Endodermal cell (in vitro differentiated cells): ENCODE measurements at regions not wholly inside any gene's neighbourhood (a gene's known extent, or its start where the extent isn't known, plus 50 kb on each side); places are given as distances from the start of the nearest gene placed in this dataset.

Source experiments
- DNase-seq: peaks from one replicate; pipeline ENCODE4 v3.0.0-alpha.2; 2017
- H3K27ac ChIP-seq: 2 replicates; pipeline ENCODE4 v1.5.1; 2013; ENCODE audit warnings: mild to moderate bottlenecking, low read depth, low read length, moderate library complexity
- H3K27me3 ChIP-seq: 2 replicates; pipeline ENCODE4 v1.6.1; 2013; ENCODE audit warnings: mild to moderate bottlenecking, low read length, moderate library complexity; ENCODE audit not compliant: insufficient read depth, control insufficient read depth, poor library complexity, severe bottlenecking
- H3K36me3 ChIP-seq: 2 replicates; pipeline ENCODE4 v1.7.0; 2013; ENCODE audit warnings: mild to moderate bottlenecking, low read length, moderate library complexity; ENCODE audit not compliant: control insufficient read depth, insufficient read depth
- H3K4me1 ChIP-seq: one replicate; pipeline ENCODE4 v1.7.0; 2013; ENCODE audit warnings: low read length; ENCODE audit not compliant: control insufficient read depth, insufficient read depth
- H3K4me3 ChIP-seq: 2 replicates; pipeline ENCODE4 v1.5.1; 2013; ENCODE audit warnings: mild to moderate bottlenecking, low read length, moderate library complexity
- H3K9ac ChIP-seq: 2 replicates; pipeline ENCODE4 v1.6.1; 2013; ENCODE audit warnings: mild to moderate bottlenecking, low read length, moderate library complexity; ENCODE audit not compliant: poor library complexity, severe bottlenecking; ENCODE audit errors: extremely low read depth
- H3K9me3 ChIP-seq: 2 replicates; pipeline ENCODE4 v1.6.1; 2013; ENCODE audit warnings: mild to moderate bottlenecking, low read length, moderate library complexity; ENCODE audit not compliant: control insufficient read depth
- H3K27ac Mint-ChIP-seq: 2 replicates; pipeline ENCODE4 v1.8.0; 2020; ENCODE audit warnings: mixed read lengths
- H3K27me3 Mint-ChIP-seq: 2 replicates; pipeline ENCODE4 v1.8.0; 2021; ENCODE audit warnings: mild to moderate bottlenecking, mixed read lengths; ENCODE audit not compliant: insufficient read depth
- H3K36me3 Mint-ChIP-seq: 2 replicates; pipeline ENCODE4 v1.8.0; 2020; ENCODE audit warnings: low read depth, mixed read lengths
- H3K4me1 Mint-ChIP-seq: 2 replicates; pipeline ENCODE4 v1.8.0; 2020; ENCODE audit warnings: mixed read lengths
- H3K4me3 Mint-ChIP-seq: 2 replicates; pipeline ENCODE4 v1.8.0; 2020; ENCODE audit warnings: mild to moderate bottlenecking, moderate library complexity, mixed read lengths
- H3K9me3 Mint-ChIP-seq: 2 replicates; pipeline ENCODE4 v1.8.0; 2020; ENCODE audit warnings: mild to moderate bottlenecking, mixed read lengths
- WGBS, 2 experiments: methylation state at CpG; one replicate each; pipeline versions ENCODE4 v1.1.5 to v1.1.7; 2013; ENCODE audit warnings: missing lambda C conversion rate in 2 of 2, mixed read lengths in 1 of 2; ENCODE audit not compliant: insufficient coverage in 1 of 2, insufficient read length in 1 of 2; 5-methylcytosine and 5-hydroxymethylcytosine counted together
- TF ChIP-seq, protein P1 (sequence below): fragments of 200-600 bp; sonication (generic); conservative IDR thresholded peaks from 2 replicates; pipeline ENCODE4 v1.5.0; 2021; ENCODE audit warnings: antibody characterized with exemption, mild to moderate bottlenecking

DNA sequence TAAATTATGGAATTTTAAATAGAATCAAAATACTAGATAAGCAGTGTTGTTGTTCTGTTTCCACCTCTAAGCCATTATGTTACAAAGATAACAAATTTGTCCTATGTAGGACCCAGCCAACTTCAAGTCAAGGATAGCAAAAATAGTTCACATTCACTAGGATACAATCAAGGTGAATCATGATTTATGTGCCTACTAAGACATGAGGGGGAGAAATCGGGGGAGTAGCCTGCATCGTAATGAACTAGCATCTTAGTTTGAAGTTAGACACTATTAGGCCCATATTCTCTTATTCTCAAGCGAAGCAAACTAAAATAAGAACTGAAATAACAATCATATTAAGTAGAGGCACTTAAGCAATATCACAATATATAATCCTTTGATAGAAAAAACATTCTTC lies 779.4 kb upstream of the PCDH9 start:
- H3K27ac ChIP-seq: no peak overlapping the region
- no peak for DNase-seq
- H3K4me3 Mint-ChIP-seq: no peak overlapping the region
- no peaks in the 10 kb centered on the region for H3K36me3 ChIP-seq
- 100% methylated on average over 3 of the region's 3 CpGs; no CpG with 5 or more reads in 1 of the 2 experiments for WGBS, 2 experiments
- no peaks in the 10 kb centered on the region for H3K9me3 ChIP-seq
- H3K4me1 Mint-ChIP-seq: peaks cover 3% of the 10 kb centered on the region
- TF ChIP-seq, protein P1, sequence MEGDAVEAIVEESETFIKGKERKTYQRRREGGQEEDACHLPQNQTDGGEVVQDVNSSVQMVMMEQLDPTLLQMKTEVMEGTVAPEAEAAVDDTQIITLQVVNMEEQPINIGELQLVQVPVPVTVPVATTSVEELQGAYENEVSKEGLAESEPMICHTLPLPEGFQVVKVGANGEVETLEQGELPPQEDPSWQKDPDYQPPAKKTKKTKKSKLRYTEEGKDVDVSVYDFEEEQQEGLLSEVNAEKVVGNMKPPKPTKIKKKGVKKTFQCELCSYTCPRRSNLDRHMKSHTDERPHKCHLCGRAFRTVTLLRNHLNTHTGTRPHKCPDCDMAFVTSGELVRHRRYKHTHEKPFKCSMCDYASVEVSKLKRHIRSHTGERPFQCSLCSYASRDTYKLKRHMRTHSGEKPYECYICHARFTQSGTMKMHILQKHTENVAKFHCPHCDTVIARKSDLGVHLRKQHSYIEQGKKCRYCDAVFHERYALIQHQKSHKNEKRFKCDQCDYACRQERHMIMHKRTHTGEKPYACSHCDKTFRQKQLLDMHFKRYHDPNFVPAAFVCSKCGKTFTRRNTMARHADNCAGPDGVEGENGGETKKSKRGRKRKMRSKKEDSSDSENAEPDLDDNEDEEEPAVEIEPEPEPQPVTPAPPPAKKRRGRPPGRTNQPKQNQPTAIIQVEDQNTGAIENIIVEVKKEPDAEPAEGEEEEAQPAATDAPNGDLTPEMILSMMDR: no peak
- no peaks in the 10 kb centered on the region for H3K27me3 Mint-ChIP-seq
- no peak overlapping the region for H3K4me3 ChIP-seq
- no peaks in the 10 kb centered on the region for H3K36me3 Mint-ChIP-seq
- no peak overlapping the region for H3K27ac Mint-ChIP-seq
- H3K9ac ChIP-seq: no peak overlapping the region
- H3K27me3 ChIP-seq: no peaks in the 10 kb centered on the region
- no peaks in the 10 kb centered on the region for H3K9me3 Mint-ChIP-seq
- peaks cover 3% of the 10 kb centered on the region for H3K4me1 ChIP-seq

DNA sequence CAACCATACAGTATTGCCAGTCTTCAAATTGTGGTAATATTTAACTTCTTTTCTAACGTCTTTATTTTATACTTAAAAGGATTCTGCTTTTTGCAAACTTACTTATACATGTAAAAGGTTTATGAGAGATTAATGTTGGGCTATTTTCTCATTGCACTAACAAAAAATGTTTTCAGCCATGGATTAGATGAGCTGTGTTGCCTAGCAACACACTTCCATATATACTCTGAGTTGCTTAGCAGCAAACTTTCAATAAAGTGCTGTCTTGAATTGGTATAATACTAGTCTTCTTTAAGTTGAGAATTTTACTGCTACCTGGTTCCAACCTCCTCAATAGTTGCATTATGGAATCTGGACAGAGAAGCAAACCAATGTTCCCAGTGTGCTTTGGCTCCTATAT lies 777.4 kb upstream of the PCDH9 start:
- WGBS, 2 experiments: no CpG with 5 or more reads among the region's 1 CpG
- no peak overlapping the region for H3K9ac ChIP-seq
- Mint-ChIP-seq H3K4me3 (no peak overlapping the region), H3K27me3 (no peaks in the 10 kb centered on the region), H3K27ac (no peak overlapping the region), H3K9me3 (no peaks in the 10 kb centered on the region), H3K36me3 (no peaks in the 10 kb centered on the region), H3K4me1 (peaks cover 3% of the 10 kb centered on the region)
- H3K4me1 ChIP-seq: peaks cover 3% of the 10 kb centered on the region
- no peaks in the 10 kb centered on the region for H3K27me3 ChIP-seq
- DNase-seq: no peak
- no peak overlapping the region for H3K4me3 ChIP-seq
- no peaks in the 10 kb centered on the region for H3K36me3 ChIP-seq
- H3K9me3 ChIP-seq: no peaks in the 10 kb centered on the region
- H3K27ac ChIP-seq: no peak overlapping the region
- TF ChIP-seq, protein P1: no peak

DNA sequence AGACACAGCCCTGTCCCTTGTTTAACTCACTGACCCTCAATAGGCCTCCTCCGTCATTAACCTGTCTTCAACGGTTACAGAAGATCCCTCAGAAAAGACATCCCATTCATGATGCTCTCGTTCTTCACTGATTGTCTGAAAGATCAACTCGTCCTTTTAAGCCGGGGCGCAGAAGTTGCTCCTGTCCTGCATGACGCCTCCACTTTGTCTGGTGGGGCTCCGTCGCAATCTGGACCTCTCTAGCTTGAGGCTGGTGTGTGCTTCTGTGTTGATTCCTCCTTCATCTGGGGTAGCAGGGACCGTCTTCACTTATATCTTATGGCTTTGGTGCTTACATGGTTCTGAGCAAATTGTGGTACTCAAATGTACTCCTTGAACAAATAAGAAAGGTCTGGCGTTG lies 766.0 kb upstream of the PCDH9 start:
- Mint-ChIP-seq H3K4me3 (no peak overlapping the region), H3K4me1 (peaks cover 3% of the 10 kb centered on the region), H3K36me3 (no peaks in the 10 kb centered on the region), H3K9me3 (peaks cover 2% of the 10 kb centered on the region), H3K27me3 (no peaks in the 10 kb centered on the region), H3K27ac (no peak overlapping the region)
- H3K27ac ChIP-seq: no peak overlapping the region
- no peaks in the 10 kb centered on the region for H3K27me3 ChIP-seq
- 93 to 95% methylated on average over 8 to 11 of the region's 11 CpGs for WGBS, 2 experiments
- H3K4me3 ChIP-seq: no peak overlapping the region
- H3K9ac ChIP-seq: no peak overlapping the region
- H3K9me3 ChIP-seq: no peaks in the 10 kb centered on the region
- H3K4me1 ChIP-seq: no peaks in the 10 kb centered on the region
- no peak for DNase-seq
- TF ChIP-seq, protein P1: no peak
- no peaks in the 10 kb centered on the region for H3K36me3 ChIP-seq
